Stimulated activated CD4-positive, alpha-beta T cell treated with anti-CD3 and anti-CD28 coated beads, Interleukin-15, amount 100 ng/mL, for 1 hour (primary cell): ENCODE measurements at regions not wholly inside any gene's neighbourhood (a gene's known extent, or its start where the extent isn't known, plus 50 kb on each side); places are given as distances from the start of the nearest gene placed in this dataset.
"Not testable (repeated sequence)": the region's sequence is repeated elsewhere in the genome, so short reads cannot be mapped to it uniquely, and the experiment has no call there.

Source experiments
- DNase-seq, 2 donors: peaks; one replicate each; pipeline ENCODE4 v3.0.0-alpha.2; 2020; ENCODE audit warnings: low read depth in 1 of 2, low spot score in 1 of 2

- no peak for DNase-seq
Measured at GRCh38 chrX:122856205-122856604, 327.9 kb upstream of the GRIA3 start.

- no peak for DNase-seq
Measured at GRCh38 chrX:122857734-122858133, 326.3 kb upstream of the GRIA3 start.

GRCh38 chrX:122863067-122863466 lies 321.0 kb upstream of the GRIA3 start:
- DNase-seq, result no peak

GRCh38 chrX:122866532-122866931 lies 317.5 kb upstream of the GRIA3 start:
- DNase-seq, result no peak

- no peak for DNase-seq
Measured at GRCh38 chrX:122868631-122869030, 315.4 kb upstream of the GRIA3 start.

GRCh38 chrX:122869171-122869570 lies 314.9 kb upstream of the GRIA3 start:
- DNase-seq, result no peak

GRCh38 chrX:122878269-122878668 lies 305.8 kb upstream of the GRIA3 start:
- DNase-seq, result no peak

GRCh38 chrX:122880952-122881351 lies 303.1 kb upstream of the GRIA3 start:
- DNase-seq, result no peak

- DNase-seq, result no peak
Measured at GRCh38 chrX:122890729-122891128, 293.3 kb upstream of the GRIA3 start.

GRCh38 chrX:122906726-122907125 lies 277.4 kb upstream of the GRIA3 start:
- DNase-seq, result no peak

- DNase-seq, result no peak
Measured at GRCh38 chrX:122907375-122907774, 276.7 kb upstream of the GRIA3 start.

GRCh38 chrX:122910697-122911096 lies 273.4 kb upstream of the GRIA3 start:
- DNase-seq, result no peak

- no peak for DNase-seq
Measured at GRCh38 chrX:122913134-122913533, 270.9 kb upstream of the GRIA3 start.

- no peak for DNase-seq
Measured at GRCh38 chrX:122913764-122914163, 270.3 kb upstream of the GRIA3 start.

GRCh38 chrX:122914256-122914655 lies 269.8 kb upstream of the GRIA3 start:
- no peak for DNase-seq

GRCh38 chrX:122934131-122934530 lies 249.9 kb upstream of the GRIA3 start:
- no peak for DNase-seq

GRCh38 chrX:122940199-122940598 lies 243.9 kb upstream of the GRIA3 start:
- no peak for DNase-seq

- no peak for DNase-seq
Measured at GRCh38 chrX:122941806-122942205, 242.3 kb upstream of the GRIA3 start.

GRCh38 chrX:122943918-122944317 lies 240.2 kb upstream of the GRIA3 start:
- no peak for DNase-seq

- DNase-seq, result no peak
Measured at GRCh38 chrX:122945328-122945727, 238.8 kb upstream of the GRIA3 start.

- DNase-seq, result no peak
Measured at GRCh38 chrX:122972604-122973003, 211.5 kb upstream of the GRIA3 start.

- no peak for DNase-seq
Measured at GRCh38 chrX:122982521-122982920, 201.6 kb upstream of the GRIA3 start.

- DNase-seq, result not testable (repeated sequence)
Measured at GRCh38 chrX:123002844-123003243, 181.2 kb upstream of the GRIA3 start.

GRCh38 chrX:123013141-123013540 lies 170.9 kb upstream of the GRIA3 start:
- no peak for DNase-seq
